GM13977 (cell line): ENCODE measurements at regions not wholly inside any gene's neighbourhood (a gene's known extent, or its start where the extent isn't known, plus 50 kb on each side); places are given as distances from the start of the nearest gene placed in this dataset.

Experiments used
- DNase-seq: peaks from one replicate; pipeline ENCODE4 v3.0.0; 2012; ENCODE audit warnings: low spot score
- in situ Hi-C: fragments of 300-500 bp; cut with MboI; formaldehyde crosslinking; loops from one replicate; pipeline ENCODE4 v1.12.0; 2022; ENCODE audit warnings: low sequenced_read_pairs, low pct_unique_long_range_greater_than_20kb, mixed read lengths, inconsistent platforms; ENCODE audit not compliant: unreplicated experiment
- TF ChIP-seq, protein P1 (sequence below): IDR thresholded peaks from 2 replicates; pipeline ENCODE4 v1.5.1; 2012; ENCODE audit warnings: mild to moderate bottlenecking, control low read depth; ENCODE audit not compliant: insufficient read depth; ENCODE audit errors: extremely low read depth, missing control alignments

DNA sequence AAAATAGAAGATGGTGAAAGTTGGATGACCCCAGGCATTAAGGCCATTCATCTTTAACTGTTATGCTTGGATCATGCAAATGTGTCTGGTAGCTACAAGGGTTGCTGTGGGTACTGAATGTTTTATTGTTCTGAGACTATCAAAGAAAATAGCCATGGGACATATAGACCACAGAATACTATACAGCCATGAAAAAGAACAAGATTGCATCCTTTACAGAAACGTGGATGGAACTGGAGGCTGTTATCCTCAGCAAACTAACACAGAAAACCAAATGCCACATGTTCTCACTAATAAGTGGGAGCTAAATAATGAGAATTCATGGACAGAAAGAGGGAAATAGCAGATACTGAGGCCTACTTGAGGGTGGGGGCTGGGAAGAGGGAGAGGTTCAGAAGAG is 249.0 kb downstream of the LTN1 start:
- in situ Hi-C loops: loop anchor here (25.0 kb wide), 2 partner anchors 231 to 1906 kb away; partner anchors contain the start of gene ADAMTS1
- TF ChIP-seq, protein P1, sequence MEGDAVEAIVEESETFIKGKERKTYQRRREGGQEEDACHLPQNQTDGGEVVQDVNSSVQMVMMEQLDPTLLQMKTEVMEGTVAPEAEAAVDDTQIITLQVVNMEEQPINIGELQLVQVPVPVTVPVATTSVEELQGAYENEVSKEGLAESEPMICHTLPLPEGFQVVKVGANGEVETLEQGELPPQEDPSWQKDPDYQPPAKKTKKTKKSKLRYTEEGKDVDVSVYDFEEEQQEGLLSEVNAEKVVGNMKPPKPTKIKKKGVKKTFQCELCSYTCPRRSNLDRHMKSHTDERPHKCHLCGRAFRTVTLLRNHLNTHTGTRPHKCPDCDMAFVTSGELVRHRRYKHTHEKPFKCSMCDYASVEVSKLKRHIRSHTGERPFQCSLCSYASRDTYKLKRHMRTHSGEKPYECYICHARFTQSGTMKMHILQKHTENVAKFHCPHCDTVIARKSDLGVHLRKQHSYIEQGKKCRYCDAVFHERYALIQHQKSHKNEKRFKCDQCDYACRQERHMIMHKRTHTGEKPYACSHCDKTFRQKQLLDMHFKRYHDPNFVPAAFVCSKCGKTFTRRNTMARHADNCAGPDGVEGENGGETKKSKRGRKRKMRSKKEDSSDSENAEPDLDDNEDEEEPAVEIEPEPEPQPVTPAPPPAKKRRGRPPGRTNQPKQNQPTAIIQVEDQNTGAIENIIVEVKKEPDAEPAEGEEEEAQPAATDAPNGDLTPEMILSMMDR: no peak
- DNase-seq: no peak

GRCh38 chr21:28742527-28742926 is 250.2 kb downstream of the LTN1 start:
- in situ Hi-C loops: loop anchor here (25.0 kb wide), 2 partner anchors 230 to 1905 kb away; partner anchors contain the start of gene ADAMTS1
- TF ChIP-seq, protein P1: no peak
- no peak for DNase-seq

DNA sequence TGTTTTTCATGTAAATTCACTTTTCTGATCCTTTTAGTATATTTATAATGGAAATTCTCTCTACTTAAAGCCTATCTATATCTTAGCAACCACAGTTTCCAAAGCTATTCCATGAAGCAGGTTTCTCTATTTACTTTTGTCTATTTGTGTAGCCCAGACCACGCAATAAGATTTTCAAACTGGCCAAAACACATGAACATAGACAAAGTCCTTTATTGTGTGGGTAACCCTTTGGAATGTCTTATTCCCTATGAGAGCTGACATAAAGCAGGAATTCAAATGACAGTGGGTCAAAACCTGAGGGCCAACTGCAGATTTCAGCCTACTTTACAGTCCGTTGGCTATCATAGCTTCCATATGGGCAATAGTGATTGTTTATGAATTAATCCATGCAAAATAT is 252.6 kb downstream of the LTN1 start:
- DNase-seq: no peak
- TF ChIP-seq, protein P1: no peak
- in situ Hi-C loops: loop anchor here (25.0 kb wide), 2 partner anchors 228 to 1903 kb away; partner anchors contain the start of gene ADAMTS1

DNA sequence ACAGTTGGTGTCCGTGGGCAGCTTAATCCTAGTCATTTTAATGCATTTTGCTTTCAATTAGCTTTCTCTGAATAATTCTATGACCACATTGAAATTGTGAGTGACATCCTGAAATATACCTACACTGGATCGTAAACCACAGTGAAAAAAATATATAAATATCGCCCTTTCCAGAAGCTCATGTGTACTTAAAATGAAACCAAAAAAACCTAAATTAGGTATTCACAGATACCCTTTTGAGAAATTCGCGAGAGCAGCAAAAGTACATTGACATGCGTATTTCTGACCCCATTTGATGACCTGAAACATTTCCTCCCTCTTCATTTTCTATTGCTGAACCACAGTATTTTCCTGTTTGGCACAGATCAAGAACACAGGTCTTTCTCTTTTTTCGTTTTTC is 253.8 kb downstream of the LTN1 start:
- DNase-seq: no peak
- TF ChIP-seq, protein P1: no peak
- in situ Hi-C loops: loop anchor here (25.0 kb wide), 2 partner anchors 227 to 1902 kb away; partner anchors contain the start of gene ADAMTS1

DNA sequence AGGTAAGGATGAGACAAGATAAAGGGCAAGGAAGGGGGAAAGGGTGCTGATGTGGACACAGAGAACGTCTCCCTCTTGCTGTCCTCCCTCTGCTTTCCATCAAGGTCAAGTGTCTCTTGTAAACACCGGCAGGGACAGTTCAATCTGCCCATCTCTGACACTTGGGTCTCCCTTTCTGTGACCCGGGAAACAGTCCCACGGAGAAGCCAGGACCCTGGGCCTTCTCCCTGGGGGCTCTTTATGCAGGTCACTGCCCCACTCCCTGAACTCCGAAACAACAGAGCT is 254.3 kb downstream of the LTN1 start:
- in situ Hi-C loops: loop anchor here (25.0 kb wide), 2 partner anchors 226 to 1901 kb away; partner anchors contain the start of gene ADAMTS1
- TF ChIP-seq, protein P1: no peak
- DNase-seq: no peak

DNA sequence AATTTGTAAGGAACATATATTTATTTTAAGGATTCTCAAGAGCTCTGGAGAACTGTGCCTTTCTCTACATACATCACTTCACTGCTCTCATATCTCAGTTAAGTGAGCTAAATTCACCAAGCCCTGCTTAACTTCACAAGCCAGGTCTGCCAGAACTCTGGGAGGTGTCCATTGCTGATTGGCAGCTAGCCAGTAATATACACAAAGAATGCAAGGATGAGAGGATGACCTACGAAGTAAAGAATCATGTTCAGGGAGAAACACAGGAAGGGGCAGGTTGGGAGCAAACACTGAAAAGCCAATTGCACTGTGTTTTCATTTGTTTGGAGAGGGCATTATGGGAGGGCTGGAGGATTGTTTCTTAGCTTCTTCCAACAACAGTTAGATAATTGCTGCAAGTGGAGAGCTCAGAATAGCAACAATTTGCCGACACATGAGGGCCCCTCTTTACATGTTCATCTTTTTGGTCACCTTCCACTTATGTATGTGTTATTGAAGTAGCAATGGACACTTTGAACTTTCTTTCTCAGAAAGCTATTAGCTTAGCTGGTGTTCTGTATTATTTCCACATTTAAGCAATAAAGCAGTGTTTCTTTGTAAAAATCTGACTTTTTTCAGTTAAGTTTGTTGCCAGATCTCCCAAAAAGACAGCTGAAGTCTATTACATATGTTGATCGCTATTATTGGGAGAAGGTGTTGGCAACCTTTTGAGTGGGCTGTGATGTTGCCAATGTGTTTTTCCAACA is 254.8 kb downstream of the LTN1 start:
- in situ Hi-C loops: loop anchor here (25.0 kb wide), 2 partner anchors 226 to 1901 kb away; partner anchors contain the start of gene ADAMTS1

More for the DNA sequence above, 254.8 kb downstream of the LTN1 start:
- TF ChIP-seq, protein P1: no peak
- DNase-seq: no peak
